ENCODE measurements at regions not wholly inside any gene's neighbourhood (a gene's known extent, or its start where the extent isn't known, plus 50 kb on each side); places are given as distances from the start of the nearest gene placed in this dataset.

- no peak for DNase-seq (ENCODE audit: low spot score)
Measured at GRCh38 chr10:118501171-118501570, 94.3 kb downstream of the PRLHR start.

DNA sequence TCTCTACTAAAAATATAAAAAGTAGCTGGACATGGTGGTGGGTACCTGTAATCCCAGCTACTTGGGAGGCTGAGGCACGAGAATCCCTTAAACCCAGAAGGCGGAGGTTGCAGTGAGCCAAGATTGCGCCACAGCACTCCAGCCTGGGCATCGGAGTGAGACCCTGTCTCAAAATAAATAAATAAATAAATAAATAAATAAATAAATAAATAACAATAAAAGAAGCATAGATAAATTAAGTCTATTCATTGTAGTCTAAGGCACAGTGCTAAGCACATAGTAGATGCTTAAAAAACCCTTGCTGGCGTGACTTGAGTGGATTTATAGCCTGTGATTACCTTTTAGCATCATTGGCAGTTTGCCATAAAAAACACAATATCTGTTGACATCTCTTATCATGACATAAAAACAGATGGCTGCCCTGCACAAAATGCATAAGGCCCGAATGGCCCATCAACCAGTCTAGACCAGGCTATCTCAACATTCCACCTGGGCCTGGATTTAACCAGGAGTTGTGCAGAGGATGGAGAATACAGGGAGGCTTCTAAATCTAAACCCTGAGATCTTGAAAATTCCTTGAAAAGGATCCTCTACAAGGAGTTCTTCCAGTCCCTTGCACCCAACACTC is 94.9 kb downstream of the PRLHR start:
- no peak for DNase-seq (ENCODE audit: low spot score)

- DNase-seq (ENCODE audit: low spot score) = no peak
Measured at GRCh38 chr10:118499186-118499585, 96.3 kb downstream of the PRLHR start.

DNA sequence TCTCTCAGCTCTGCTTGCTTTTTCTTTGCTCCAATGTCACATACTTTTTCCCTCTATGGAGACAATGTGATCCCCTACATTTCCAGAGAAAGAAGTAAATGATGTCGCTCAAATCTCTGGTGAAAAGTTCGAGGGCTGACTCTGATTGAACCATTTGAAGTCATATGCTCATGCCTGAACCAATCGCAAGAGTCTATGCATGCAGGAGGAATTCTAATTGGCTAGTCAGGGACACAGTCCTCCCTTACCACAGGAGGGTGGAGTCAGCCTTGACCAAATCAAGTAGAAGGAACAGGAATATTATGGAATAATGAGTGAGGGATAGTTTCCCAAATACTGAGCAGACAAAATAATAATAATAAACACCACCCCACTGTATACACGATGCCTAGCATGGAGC is 96.8 kb downstream of the PRLHR start:
- DNase-seq (ENCODE audit: low spot score) = no peak

DNA sequence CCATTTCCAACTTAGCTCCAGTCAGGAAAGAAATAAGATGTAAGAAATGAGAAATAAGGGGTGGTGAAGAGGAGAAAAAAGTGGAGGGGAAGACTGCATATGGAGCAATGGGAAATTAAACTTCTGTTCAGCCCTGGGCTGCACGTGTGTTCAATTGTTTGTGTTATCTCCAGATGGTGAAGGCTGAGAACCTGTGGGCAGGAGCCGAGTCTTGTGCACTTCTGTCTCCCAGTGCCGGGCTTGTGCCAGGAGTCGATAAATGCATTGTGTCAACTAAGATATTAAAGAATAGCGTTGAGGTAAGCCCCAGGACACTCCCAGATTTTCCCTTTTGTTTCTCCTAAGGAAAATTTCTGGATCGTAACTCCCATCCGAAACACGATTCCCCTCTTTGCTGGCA is 98.2 kb downstream of the PRLHR start:
- no peak for DNase-seq (ENCODE audit: low spot score)

DNA sequence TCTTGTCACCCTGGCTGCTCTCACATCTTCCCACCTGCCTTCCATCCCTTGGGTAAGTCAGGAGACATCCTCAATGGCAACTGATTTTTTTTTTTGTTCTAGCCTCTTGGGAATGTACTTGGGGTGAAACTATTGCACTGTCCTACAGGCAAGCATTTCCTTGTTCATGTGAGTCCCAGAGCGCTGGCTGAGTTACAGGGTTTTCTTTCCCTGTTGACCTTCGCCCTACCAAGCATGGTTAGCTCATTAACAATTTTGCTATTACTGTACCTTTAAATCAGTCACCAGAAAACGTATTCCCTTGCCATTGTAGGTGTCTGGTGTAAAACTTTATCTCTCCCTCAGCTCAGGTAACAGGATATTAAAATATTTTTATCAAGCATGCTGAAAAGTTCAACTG is 98.9 kb downstream of the PRLHR start:
- no peak for DNase-seq (ENCODE audit: low spot score)

GRCh38 chr10:118495499-118495898 is 99.9 kb downstream of the PRLHR start:
- no peak for DNase-seq (ENCODE audit: low spot score)

DNA sequence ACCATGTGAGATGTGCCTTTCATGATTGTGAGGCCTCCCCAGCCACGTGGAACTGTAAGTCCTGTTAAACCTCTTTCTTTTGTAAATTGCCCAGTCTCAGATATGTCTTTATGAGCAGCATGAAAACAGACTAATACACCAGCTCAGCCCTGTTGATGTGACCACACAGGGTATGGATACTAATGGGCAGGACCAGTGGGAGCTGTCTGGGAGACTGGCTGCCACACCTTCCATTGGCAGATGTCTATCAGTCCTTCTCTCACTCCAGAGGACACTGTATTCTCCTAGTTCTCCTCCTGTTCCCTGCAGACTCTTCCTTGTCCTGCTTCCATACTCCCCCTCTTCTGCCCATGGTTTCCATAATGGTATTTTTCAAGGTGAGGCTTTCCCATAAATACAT is 104.4 kb downstream of the PRLHR start:
- no peak for DNase-seq (ENCODE audit: low spot score)

GRCh38 chr10:118488710-118489497 is 106.5 kb downstream of the PRLHR start:
- no peak for DNase-seq (ENCODE audit: low spot score)

DNA sequence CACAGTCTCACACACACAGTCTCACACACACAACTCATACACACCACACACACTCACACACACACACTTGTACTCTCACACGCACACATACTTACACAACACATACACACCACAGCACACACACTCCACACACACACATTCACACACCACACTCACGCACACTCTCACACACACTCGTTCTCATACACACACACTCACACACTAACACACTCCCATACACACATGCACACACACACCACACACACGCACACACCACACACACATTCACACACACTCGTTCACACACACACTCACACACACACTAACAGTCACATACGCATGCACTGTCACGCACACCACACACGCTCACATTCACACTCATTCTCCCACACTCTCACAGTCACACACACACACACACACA is 109.8 kb downstream of the PRLHR start:
- no peak for DNase-seq (ENCODE audit: low spot score)

DNA sequence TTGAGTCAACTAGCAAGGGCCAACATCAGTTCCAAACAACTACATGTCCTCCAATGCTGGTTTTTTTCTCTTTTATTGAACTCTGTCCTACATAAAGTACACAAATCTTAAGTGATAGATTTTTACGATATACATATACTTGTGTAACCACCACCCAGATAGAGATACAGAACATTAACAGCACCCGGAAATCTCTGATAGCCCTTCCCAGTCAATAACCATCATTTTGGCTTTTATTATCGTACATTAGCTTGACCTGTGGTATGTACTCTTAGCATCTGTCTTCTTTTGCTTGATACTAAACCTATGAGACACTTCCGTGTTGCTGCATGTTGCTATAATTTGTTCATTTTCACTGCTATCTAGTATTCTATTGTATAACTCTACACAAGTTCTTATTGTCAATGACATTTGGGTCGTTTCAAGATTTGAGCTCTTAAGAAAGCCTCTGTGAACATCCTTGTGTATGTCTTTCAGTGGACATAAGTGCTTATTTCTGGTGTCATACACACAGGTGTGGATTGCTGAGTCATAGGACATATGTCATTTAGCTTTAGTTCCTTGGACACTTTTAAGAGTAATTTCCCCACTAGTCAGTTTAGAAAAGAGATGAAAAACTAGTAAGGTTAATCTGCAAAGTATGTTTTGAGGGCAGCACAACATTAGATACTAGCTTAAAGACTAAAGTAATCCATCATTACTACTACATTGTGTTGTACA is 111.1 kb downstream of the PRLHR start:
- DNase-seq (ENCODE audit: low spot score) = no peak

DNA sequence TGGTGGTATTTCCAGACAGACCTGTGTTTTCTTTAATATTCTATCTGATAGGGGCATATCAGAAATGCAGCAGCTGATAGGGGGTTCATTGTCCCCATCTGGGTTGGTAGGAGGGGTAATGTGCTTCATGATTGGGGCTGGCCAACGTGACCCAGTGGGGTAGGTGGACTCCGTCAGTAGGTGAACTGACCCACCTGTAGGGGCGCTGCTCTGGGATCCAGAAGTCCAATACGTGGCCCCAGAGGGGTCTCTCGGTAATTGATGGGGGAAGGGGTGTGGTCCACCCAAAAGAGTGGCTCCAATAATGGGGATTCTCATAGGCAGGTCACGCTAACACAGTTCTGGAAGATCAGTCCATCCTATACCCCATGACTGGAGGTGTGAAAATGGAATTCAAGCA is 112.0 kb downstream of the PRLHR start:
- no peak for DNase-seq (ENCODE audit: low spot score)

GRCh38 chr10:118482393-118483331 is 112.8 kb downstream of the PRLHR start:
- no peak for DNase-seq (ENCODE audit: low spot score)

DNA sequence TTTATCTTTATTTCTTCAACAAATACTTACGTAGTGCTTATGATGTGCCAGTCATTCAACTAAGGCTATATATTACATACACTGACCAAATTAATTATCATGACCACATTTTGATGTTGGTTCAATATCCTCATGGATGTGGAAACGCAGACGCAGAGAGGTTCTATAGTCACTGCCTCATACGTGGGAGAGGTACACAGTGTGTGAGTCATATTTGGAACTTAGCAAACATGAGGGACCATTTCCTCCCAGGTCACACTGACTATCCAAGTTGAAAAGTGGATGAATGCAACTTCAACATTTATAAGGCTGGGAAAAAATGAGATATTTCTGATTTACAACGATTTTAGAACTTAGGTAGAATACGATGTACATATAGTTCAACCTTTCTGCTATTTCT is 113.6 kb downstream of the PRLHR start:
- DNase-seq (ENCODE audit: low spot score) = no peak

DNA sequence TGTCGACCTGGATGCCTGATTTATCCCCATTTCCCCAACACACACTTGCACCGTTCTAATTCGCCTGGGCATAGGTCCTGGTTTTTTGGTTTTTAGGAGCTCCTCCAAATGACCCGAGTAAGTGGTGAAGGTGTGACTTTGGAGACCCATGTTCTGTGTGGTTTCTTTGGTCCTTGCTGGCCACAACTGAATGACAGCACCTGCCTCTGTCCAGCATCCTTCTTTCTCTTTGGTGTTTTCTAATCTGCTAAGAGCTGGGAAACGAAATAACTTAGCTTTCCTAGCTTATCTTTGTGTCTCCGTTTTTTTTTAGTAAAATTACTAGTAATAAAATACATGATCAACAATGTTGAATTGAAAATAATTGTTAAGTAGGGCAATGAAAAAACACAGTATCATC is 120.2 kb downstream of the PRLHR start:
- no peak for DNase-seq (ENCODE audit: low spot score)

GRCh38 chr10:118474111-118474510 is 121.3 kb downstream of the PRLHR start:
- DNase-seq (ENCODE audit: low spot score) = no peak

GRCh38 chr10:118473305-118473960 is 122.0 kb downstream of the PRLHR start:
- no peak for DNase-seq (ENCODE audit: low spot score)

GRCh38 chr10:118472415-118473304 is 122.8 kb downstream of the PRLHR start:
- no peak for DNase-seq (ENCODE audit: low spot score)

DNA sequence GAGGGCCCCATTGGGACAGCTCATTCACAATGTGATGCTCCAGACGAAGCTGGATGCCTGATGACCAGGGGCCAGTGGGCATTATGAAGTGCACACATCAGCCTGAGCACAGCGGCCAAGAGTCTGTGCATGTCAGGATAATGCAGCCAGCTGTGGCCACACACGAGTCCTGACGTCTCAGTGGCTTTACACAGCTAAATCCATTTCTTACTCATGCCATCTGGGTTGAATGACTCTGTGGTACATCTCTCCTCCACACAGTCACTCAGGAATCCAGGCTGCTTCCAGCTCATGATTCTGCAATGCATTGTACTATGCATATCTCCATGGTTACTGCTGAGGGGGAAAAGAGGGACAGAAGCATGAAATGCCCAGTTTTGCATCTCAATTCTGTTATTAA is 123.6 kb downstream of the PRLHR start:
- DNase-seq (ENCODE audit: low spot score) = no peak

- no peak for DNase-seq (ENCODE audit: low spot score)
Measured at GRCh38 chr10:118470470-118470869, 125.0 kb downstream of the PRLHR start.

DNA sequence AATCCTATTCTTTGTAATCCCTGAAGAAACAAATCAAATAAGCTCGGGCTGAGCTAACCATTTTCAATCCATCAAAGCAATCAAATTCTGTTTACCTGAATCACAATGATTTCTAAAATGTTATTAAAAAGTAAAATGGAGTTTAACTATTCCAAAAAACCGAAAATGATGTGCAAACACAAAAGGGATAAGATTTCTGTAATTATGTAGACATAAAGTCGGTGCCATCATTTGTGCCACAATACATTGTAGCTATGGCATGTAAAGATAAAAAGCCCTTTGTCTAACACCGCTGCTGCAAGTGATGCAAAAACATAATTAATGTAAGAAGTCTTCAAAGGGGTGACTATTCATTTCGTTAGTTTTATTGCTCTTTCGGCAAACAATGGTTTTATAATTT is 125.1 kb upstream of the FAM204A start:
- DNase-seq (ENCODE audit: low spot score) = no peak
